Anterior cingulate cortex (tissue), 58 donors: ENCODE measurements at regions not wholly inside any gene's neighbourhood (a gene's known extent, or its start where the extent isn't known, plus 50 kb on each side); places are given as distances from the start of the nearest gene placed in this dataset.
"Not testable (repeated sequence)": the region's sequence is repeated elsewhere in the genome, so short reads cannot be mapped to it uniquely, and the experiment has no call there.

ENCODE experiments used
- DNase-seq, 58 donors: peaks; one replicate each; lab custom pipeline; 2025; lab: John Stamatoyannopoulos, UW

GRCh38 chr2:60358476-60358875, 195.0 kb downstream of the BCL11A start:
- DNase-seq = no peak

- no peak for DNase-seq
Measured at GRCh38 chr2:60357996-60358395, 195.5 kb downstream of the BCL11A start.

DNA sequence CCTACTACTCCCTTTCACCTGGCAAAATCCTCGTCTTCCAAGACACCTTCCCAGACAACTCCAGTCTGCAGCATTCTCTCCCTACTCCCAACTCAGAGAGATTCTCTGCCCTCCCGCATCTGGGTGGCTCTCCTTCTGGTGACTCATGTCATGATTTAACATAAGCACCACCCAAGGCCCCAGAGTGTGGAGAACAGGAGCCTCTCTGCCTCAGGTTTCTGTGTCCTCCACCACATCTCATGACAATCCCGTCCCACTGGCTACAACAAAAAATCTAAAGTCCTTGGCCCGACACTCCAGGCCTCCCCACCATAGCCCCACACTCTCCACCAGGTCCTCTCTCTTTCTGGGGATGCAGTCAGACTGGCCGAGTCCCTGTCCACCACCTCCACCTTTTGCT, 197.1 kb downstream of the BCL11A start:
- no peak for DNase-seq

DNA sequence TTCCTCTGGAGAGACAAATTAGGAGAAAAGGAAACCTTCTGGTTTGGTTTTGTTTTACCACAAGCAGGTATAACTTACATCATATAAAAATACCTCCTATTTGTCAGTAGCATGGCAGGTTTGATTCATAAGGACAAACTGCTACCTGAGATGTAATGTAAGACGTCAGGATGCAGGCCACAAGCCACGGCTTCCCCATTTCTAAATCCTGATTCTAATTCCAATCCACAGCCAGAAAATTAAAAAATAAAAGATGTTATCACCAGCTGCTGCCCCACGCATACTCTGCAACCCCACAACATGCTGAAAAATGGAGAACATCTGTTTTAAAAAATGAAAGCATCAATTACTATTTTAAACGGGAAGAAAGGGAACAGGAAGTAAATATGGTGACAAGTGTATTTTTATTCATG, 197.6 kb downstream of the BCL11A start:
- DNase-seq = no peak

DNA sequence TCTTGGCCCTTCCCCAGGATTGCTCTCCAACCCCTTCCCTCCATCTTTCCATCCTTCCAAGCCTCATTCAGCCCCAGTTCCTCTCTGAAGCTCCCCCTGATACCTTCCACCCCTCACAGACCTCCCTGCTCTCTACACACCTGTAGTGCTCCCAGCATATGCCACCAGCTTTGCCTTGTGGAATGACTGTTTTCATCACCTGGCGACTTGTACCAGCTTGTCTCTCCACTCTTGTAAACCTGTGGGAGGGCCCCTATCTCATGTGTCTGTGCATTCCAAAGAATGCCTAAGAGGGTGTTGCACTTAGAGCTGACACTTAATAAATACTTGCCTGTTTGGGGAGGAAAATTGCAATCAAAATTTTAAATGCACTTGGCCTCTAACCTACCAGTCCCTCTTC, 198.7 kb downstream of the BCL11A start:
- no peak for DNase-seq

DNA sequence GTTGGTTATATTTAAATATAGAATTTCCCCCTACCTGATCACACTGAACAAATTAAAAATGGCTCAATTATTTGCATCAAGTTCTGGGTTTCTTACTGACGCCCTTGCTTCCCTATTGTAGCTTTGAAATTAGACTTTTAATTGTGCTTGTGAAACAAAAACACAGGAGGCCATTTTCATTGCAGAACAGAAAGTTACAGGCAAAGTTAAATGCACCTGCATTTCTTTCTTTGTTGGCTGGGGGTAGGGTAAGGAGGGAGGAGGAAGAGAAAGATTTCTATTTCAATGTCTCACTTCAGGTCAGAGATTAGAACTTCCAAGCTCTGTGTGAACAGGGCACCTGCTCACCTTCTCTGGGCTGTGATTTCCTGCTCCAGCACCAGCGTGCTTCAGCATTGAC, 199.6 kb downstream of the BCL11A start:
- DNase-seq = no peak

DNA sequence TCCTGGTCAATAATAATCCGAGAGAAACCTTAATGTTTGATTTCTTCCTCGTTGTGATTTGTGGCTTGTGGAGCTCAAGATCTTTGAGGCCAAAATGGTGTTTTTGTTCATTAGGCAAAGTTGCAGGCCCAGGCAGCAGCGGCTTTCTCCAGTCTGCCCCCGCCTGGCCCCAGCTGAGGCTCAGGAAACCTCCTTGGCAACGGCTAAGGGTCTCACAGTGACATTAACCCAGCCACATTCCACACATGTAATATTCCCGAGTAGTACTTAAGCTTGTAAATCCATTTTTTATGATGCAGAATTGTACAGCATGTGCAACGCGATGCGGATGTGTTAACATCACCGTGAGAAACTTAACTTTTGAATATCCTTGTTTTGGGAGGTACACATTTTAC, 200.1 kb downstream of the BCL11A start:
- no peak for DNase-seq

- DNase-seq = no peak
Measured at GRCh38 chr2:60352491-60353405, 200.7 kb downstream of the BCL11A start.

DNA sequence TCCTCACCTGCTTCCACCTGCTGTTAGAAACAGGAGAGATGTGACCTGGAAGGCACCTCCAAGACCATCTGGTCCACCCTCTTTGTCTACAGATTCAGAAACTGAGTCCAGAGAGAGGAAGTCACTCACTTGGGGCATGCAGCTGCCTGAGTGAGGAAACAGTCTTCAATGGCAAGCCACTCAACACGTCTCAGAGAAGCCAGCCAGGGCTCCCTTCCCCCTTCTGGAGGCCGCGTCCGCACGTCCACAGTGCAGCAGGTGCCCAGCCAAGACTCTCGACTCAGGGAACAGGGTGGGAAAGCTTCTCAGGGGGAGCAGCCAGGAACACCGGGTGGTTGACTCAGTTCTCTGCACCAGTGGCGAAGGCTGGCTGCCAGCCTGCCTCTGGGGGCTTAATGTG, 201.7 kb downstream of the BCL11A start:
- no peak for DNase-seq

DNA sequence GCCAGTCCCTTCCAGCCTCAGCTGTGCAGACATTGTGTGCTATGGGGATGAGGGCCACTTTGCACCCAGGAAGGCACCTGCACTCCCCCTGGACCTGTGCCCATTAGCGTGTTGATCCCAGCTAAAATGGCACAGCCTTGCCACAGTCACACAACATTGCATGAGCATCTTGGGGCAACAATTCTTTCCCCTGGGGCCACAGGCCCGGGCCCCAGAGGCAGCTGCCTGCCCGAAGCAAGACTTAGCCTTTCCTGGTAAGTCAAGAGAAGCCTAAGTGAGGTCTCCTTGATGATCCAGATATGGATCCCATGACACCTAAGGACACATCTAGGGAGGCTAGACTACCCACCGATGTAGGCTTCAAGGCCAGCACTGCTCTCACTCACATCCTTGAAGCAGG, 202.1 kb downstream of the BCL11A start:
- DNase-seq = no peak

GRCh38 chr2:60350791-60351190, 202.7 kb downstream of the BCL11A start:
- no peak for DNase-seq

- no peak for DNase-seq
Measured at GRCh38 chr2:60347781-60348180, 205.7 kb downstream of the BCL11A start.

DNA sequence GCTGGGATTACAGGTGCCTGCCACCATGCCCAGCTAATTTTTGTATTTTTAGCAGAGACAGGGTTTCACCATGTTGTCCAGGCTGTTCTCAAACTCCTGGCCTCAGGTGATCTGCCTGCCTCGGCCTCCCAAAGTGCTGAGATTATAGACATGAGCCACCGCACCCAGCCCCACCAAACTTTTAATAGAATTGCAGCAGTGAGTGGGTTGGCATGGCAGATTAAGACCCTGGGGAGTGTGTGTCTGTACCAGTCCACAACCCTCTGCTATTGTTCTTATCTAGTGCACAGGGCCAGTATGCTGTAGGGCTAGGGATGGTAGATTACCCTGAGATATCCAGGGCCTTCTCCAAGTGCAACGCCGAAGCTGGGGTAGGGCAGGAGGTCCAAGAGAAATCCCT, 211.0 kb downstream of the BCL11A start:
- not testable (repeated sequence) for DNase-seq

- DNase-seq = no peak
Measured at GRCh38 chr2:60341151-60341550, 212.3 kb downstream of the BCL11A start.

DNA sequence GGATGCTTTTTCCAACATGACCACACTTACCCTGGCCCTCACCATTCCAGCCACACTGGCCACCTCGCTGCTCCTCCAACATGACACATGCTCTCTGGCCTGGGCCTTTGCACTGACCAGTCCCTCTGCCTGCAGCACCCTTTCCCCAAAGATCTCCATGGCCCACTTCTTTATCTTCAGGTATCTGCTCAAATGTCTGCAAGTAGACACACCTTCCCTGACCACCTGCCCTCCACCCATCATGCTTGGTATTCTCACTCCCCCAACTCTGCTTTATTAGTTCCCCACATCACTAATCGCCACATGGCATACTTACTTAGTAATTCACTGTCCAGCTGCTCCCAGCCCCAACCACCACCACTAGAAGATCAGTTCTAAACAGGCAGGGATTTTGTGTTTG, 214.2 kb downstream of the BCL11A start:
- DNase-seq = no peak

DNA sequence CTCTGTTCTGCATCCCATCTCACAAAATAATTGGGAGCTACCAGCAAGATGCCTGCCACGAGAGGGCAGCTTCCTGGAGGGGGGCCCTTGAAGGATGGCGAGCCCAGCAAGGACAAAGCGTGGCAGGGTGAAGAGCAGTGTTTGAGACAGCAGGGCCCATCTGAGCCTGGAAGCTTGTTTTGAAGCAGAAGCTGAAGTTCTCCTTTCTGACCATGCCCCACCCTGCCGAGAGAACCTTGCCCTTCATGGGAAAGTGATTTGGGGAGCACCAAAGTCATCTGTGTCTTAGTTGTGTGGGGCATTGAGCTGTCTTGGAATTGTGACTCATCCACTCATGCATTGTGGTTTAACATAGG, 216.3 kb downstream of the BCL11A start:
- DNase-seq = no peak

DNA sequence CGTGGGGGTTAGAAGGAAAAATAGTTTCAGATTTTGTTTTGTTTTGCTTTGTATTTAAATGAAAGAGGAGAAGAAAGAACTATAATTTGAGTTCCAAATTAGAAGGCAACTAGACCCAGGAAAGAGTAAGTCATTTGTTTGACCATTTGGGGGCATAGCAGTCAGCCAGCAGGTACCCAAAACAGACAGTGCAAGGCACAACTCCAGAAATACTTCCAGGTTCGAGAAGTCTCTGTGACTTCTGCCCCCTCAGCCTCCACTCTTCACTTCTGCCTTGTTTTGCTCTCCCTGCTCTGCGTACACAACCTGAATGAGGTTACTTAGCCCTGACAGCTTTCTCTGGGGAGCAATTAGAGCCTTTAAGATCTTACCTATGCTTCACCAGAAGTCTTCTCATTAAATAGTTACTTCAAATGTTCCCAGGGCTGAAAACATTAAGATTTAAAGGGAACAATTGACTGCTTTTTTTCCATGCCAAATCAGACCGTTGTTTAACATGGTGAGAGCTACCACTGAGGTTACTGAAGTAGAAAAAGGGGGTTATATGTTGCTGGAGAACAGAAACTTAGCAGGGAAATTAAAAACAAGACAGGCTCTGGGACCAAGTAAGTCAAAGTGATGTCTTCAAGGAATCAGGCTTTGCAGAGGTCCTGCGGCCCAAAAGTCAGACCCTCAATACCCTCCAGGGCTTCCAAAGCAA, 216.9 kb downstream of the BCL11A start:
- DNase-seq = no peak

DNA sequence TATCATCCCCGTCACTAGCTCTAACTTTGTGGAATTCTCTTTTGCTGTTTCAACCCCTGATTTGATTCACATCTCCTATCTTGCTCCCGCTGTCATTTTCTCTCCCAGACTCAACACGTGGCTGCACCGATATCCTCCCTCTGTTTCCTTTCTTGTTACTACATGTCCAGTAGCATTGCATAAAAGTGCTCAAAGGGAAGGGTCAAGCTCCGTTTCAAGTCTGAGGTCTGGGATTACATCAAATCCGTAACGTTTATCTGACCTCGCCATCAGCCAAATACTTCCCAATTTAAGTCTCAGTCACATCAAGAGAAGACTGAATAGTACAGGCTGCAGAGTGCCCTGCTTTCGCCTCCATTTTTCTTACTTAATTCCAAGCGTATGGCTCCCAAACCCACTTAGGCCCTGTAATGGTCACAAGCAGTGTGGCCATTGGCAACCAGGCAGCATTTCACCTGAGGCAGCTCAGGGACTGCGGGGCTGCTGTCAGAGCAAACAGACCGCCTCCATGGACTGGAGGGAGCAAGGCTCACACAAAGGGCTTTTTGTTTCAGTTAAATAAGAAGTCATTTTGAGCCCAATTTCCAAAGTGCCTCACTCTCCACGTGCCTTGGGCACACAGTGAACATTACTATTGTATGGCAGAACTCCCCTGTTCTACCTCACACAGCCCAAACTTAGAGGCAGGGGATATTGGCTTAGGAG, 217.8 kb downstream of the BCL11A start:
- DNase-seq = peak in 4 of 58 donors; percentile 9 to 36 (median 24)

DNA sequence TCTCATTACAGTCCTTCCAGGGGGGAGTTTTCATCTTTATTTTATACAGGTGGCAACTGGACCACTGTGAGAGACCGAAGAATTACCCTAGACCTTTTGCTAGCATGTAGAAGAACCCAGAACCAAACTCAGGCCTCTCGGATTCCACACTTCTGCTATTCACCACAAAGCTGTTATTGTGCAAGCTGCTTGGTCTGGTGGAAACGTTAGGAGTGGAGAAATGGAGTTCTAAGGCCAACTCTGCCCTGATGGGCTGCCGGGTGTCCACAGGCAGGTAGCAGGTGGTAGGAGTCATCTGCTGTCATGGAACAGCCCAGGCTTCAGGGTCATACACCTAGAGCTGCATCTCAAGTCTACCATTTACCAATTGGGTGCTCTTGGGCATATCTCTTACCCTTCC, 218.8 kb downstream of the BCL11A start:
- no peak for DNase-seq

DNA sequence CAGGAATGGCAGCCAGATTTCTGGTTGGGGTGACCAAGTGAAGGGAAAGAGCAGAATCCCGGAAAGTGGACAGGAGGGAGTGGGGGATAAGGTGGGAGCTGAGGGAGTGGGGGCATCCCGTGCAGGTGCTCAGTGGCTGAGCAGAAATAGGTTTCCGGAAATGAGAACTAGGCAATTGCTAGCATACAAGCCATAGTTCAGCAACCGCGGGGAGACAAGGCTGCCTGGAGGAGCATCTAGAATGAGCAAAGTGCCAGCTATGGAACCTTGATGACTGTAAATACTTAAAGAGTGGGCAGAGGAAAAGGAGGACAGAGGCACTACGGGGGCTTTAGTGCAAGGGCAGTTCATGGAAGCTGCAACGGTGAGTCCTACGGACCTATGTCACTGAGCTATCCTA, 220.2 kb downstream of the BCL11A start:
- DNase-seq = no peak

DNA sequence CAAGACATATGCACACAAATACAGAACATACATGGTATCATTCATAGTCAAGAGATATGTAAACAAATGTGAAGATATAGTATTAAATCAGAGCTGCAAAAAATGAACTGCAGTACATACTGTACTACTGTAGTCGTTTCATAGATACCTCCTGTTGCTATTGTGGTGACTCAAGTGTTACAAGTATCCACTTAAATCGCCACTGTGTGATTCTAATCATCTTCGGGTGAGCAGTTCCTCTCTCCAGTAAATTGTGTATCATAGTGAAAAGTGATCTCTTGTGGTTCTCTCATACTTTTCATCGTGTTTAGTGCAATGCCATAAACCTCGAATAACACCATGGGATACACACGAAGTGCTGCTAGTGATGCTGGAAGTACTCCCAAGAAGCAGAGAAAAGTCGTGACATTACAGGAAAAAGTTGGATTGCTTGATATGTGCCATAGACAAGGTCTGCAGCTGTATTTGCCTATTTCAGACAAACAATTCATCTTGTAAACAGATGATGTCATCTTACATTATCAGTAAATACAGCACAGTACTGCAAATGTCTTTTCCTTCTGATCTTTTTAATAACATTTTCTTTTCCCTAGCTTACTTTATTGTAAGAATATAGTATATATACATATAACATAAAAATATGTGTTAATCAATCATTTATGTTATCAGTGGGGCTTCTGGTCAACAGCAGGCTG, 222.2 kb downstream of the BCL11A start:
- DNase-seq = no peak
